ENCODE measurements at regions not wholly inside any gene's neighbourhood (a gene's known extent, or its start where the extent isn't known, plus 50 kb on each side); places are given as distances from the start of the nearest gene placed in this dataset.
"Not testable (repeated sequence)": the region's sequence is repeated elsewhere in the genome, so short reads cannot be mapped to it uniquely, and the experiment has no call there.

DNA sequence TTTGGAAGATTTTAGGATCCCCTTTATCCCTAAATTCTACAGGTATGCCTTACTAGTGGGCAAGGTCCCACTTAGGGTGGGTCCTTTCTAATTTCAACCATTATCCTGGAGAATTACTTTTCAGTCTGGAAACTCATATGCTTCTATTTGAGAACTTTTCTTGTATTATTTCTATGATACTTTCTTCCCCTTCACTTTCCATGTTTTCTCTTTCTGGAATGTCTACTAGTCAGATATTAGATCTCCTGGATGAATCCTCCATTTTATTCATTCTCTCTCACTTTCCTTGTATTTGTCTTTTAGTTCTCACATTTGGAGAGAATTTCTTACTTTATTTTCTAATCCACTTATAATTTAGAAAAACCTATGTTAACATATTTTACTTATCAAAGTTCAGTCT lies 83.9 kb upstream of the SIPA1L2 start:
- DNase-seq (ENCODE audit: low read depth): no peak

- no peak for DNase-seq (ENCODE audit: low read depth)
These were observed 85.2 kb upstream of the SIPA1L2 start for GRCh38 chr1:232715154-232715553.

- DNase-seq (ENCODE audit: low read depth): not testable (repeated sequence)
These were observed 87.3 kb upstream of the MAP10 start for GRCh38 chr1:232717911-232718310.

DNA sequence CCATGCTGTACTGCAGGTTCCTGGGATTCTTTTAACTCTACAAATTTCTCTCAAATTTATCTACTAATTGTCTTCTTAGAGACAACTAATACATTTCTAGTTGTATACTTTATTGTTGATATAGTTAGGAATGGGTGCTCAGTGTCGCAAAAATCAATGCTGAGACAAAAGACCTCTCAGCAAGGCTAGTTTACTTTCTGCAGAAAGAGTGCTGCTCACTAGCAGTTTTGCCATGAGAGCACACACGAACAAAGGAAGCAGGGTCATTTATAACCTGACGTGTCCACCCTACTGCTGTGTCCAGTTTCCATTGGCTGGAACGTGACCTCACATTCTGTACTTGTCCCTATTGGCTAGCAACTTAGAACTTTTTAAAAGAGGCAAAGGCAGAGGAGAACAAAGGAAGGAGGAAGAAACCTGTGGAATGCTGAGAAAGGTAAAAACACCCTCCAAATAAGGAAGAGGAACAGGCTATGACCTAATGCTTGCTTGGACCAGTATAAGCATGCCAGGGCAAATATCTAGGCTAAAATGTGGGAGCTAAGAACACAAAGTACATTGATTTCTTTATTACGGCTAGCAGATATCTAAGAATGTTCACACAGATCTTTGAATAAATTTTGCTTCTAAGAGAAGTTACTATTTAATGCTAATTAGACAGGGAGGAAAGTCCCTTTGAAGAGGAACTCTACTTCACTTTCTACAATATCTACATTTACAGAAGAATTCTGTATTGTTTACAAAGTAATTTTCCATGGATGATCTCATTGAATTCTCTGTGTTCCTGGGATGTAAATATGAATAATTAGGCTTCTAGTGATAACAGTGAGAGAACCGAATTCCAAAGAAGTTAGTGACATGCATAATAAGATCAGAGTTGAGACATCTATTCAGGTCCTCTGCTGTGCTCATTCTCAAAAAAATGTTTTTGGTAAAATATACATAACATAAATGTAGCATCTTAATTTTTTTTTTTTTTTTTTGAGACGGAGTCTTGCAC lies 86.0 kb upstream of the MAP10 start:
- no peak for DNase-seq (ENCODE audit: low read depth)

GRCh38 chr1:232722626-232723025 lies 82.6 kb upstream of the MAP10 start:
- no peak for DNase-seq (ENCODE audit: low read depth)

GRCh38 chr1:232725305-232726047 lies 79.7 kb upstream of the MAP10 start:
- DNase-seq (ENCODE audit: low read depth): no peak

DNA sequence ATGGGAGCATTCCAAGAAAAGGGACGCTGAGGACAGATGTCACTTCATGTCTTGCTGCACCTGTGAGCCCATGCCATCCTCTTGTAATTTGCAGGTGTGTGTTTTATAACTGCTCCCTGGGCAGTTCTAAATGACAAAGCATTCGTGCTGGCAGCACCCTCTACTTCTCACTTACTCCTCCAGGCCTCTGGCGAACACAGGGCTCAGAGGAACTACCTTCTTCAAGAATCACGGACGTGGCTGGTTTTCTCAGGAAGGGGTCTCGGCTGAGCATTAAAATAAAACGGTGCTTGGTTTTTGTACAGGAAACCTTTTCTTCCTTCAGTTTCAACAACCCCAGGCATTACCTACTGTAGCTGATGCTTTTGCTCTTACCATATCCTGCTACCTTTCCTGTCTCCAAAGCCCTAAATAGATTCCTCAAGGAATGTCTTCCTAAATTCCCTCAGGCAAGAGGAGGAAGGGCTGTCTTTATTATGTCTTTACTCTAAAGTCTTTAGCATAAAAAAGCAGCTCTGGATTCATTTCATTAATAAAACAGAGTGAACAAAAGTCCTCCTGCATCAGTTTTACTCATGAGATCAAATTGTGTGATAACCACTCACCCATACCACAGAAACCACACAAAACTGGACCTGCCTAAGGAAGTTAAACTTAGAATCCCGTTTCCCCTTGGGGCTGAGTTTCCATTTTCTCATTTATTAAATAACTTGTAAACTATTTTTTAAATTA lies 79.0 kb upstream of the MAP10 start:
- no peak for DNase-seq (ENCODE audit: low read depth)

GRCh38 chr1:232728507-232729263 lies 76.5 kb upstream of the MAP10 start:
- no peak for DNase-seq (ENCODE audit: low read depth)

GRCh38 chr1:232732344-232732910 lies 72.8 kb upstream of the MAP10 start:
- DNase-seq (ENCODE audit: low read depth): no peak

GRCh38 chr1:232737917-232738316 lies 67.3 kb upstream of the MAP10 start:
- peak; percentile 37 for DNase-seq (ENCODE audit: low read depth)

- DNase-seq (ENCODE audit: low read depth): no peak
These were observed 61.2 kb upstream of the MAP10 start for GRCh38 chr1:232743999-232744398.

DNA sequence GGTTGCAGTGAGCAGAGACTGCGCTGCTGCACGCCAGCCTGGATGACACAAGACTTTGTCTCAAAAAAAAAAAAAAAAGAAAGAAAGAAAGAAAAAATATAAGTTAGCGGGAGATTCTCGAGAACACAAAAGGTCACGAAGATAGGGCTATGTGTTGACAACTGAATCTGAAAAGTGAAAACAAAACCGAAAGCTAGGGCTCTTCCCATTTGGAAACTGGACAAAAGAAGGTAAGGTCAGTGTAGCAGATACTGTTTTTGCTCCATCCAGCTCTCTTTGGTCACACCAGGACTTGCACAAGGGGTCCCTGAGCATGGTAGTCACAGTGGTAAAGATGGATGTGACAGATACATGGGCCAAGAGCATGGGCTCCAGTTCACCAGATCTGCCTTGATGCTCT lies 60.4 kb upstream of the MAP10 start:
- DNase-seq (ENCODE audit: low read depth): no peak

DNA sequence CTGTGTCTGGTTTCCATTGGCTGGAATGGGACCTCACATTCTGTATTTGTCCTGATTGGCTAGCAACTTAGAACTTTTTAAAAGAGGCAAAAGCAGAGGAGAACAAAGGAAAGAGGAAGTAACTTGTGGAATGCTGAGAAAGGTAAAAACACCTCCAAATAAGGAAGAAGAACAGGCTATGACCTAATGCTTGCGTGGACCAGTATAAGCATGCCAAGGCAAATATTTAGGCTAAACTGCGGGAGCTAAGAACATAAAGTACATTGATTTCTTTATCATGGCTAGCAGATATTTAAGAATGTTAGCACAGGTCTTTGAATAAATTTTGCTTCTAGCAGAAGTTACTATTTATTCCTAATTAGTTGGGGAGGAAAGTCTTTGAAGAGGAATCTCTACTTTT lies 59.5 kb upstream of the MAP10 start:
- DNase-seq (ENCODE audit: low read depth): not testable (repeated sequence)

DNA sequence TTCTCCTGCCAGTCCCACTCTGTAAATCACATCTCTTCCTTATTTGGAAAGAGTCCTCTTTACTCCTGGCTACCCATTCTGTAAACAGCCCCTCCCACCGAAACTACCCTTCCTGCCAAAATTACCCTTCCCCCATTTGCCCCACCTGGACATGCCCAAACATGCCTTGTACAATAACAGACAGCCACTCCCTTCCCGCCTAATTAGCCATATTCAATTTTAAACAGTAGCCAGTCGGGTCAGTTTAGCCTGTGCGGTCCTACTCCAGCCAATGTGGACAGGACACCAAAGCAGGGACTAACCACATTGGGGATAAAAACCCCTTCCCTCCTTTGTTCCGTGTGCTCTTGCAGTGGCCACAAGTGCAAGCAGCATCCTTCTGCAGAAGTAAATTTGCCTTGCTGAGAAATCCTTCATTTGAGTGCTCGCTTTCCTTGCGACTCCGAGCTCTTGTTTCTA lies 56.3 kb upstream of the MAP10 start:
- DNase-seq (ENCODE audit: low read depth): no peak

DNA sequence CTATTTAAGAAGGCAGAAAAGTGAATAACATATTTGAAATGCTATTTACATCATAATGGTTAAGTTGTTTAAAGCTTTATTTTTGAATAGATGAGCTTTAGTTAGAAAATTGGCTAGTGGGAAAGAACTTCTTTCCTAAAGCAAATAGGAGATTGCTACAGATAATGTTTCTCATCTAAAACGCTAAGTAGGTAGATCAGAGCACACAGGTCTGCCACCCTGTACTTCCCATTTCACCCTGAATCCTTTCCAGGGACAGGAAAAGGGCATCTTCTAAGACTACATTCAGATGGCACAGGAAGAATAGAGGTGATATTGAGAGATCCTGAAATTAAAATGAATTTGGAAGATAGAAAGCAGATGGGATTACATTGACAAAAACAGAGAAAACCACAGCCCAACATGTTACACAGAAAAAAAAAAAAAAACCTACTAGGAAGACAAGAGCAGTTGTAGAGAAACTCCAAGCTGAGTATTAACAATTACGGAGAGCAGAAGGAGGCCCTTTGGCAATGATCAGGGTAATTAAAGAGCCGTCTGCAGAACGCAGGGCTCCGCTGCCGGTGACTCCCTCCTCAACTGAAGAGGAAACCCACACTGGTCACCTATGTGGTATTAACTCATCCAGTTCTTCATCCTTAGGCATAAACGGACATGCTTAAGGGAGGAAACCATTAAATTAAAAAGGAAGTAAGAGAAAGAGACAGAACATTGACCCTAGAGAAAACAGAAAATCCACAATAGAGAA lies 53.6 kb upstream of the MAP10 start:
- no peak for DNase-seq (ENCODE audit: low read depth)

DNA sequence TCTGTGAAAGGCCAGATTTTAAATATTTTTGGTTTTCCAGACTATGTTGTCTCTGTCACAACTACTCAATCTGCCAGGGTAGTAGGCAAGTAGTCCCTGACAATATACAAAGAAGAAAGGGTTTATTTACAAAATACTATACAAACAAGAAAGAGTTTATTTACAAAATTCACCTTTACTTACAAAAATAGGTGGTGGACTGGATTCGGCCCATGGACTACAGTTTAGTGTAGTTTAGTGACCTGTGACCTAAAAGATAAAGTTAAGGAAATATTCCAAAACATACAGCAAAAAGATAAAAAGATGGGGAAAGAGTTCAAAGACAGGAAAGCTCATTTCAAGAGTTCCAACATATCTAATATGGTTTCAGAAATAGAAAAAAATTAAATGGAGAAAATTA lies 52.9 kb upstream of the MAP10 start:
- DNase-seq (ENCODE audit: low read depth): no peak

DNA sequence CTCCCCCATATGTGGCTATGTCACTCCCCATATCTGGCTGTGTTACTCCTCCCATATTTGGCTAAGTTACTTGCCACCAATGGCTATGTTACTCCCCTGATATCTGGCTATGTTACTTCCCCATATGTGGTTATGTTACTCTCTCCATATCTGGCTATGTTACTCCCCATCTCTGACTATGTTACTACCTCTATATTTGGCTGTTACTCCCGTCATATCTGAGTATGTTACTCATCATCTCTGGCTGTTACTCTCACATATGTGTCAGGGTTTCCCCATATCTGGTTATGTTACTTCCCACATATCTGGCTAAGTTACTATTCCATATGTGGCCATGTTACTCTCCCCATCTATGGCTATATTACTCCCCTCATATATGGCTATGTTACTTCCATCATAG lies 50.3 kb upstream of the MAP10 start:
- no peak for DNase-seq (ENCODE audit: low read depth)
